GM19468 (cell line): ENCODE measurements at regions not wholly inside any gene's neighbourhood (a gene's known extent, or its start where the extent isn't known, plus 50 kb on each side); places are given as distances from the start of the nearest gene placed in this dataset.
"Not testable (repeated sequence)": the region's sequence is repeated elsewhere in the genome, so short reads cannot be mapped to it uniquely, and the experiment has no call there.

Source experiments
- ATAC-seq: cut with Tn5 transposase; IDR thresholded peaks from one replicate; pipeline ENCODE4 v1.9.1; 2021; ENCODE audit warnings: mild to moderate bottlenecking, moderate library complexity, moderate number of reproducible peaks; ENCODE audit not compliant: unreplicated experiment; ENCODE audit errors: extremely low read depth

GRCh38 chr1:113185463-113186104, 112.6 kb downstream of the LRIG2 start:
- ATAC-seq: peak; percentile 86

- ATAC-seq: no peak
Measured at GRCh38 chr1:113190078-113190477, 117.1 kb downstream of the LRIG2 start.

- ATAC-seq: no peak
Measured at GRCh38 chr1:113190930-113191329, 117.9 kb downstream of the LRIG2 start.

- no peak for ATAC-seq
Measured at GRCh38 chr1:113191579-113192076, 118.6 kb downstream of the LRIG2 start.

GRCh38 chr1:113192242-113192641, 119.2 kb downstream of the LRIG2 start:
- ATAC-seq: no peak

- ATAC-seq: no peak
Measured at GRCh38 chr1:113192980-113193379, 120.0 kb downstream of the LRIG2 start.

GRCh38 chr1:113194846-113195830, 122.1 kb downstream of the LRIG2 start:
- no peak for ATAC-seq

GRCh38 chr1:113197719-113198330, 124.8 kb downstream of the LRIG2 start:
- no peak for ATAC-seq

GRCh38 chr1:113198806-113199205, 125.8 kb downstream of the LRIG2 start:
- ATAC-seq: no peak

- no peak for ATAC-seq
Measured at GRCh38 chr1:113199760-113200455, 126.9 kb downstream of the LRIG2 start.

GRCh38 chr1:113201560-113201959, 128.6 kb downstream of the LRIG2 start:
- ATAC-seq: no peak

GRCh38 chr1:113205980-113206766, 133.2 kb downstream of the LRIG2 start:
- ATAC-seq: no peak

- ATAC-seq: no peak
Measured at GRCh38 chr1:113207019-113207418, 134.0 kb downstream of the LRIG2 start.

- no peak for ATAC-seq
Measured at GRCh38 chr1:113207457-113207856, 134.5 kb downstream of the LRIG2 start.

- ATAC-seq: not testable (repeated sequence)
Measured at GRCh38 chr1:113208425-113208824, 135.4 kb downstream of the LRIG2 start.

GRCh38 chr1:113210248-113210647, 137.2 kb downstream of the LRIG2 start:
- ATAC-seq: no peak

- no peak for ATAC-seq
Measured at GRCh38 chr1:113211467-113211866, 138.5 kb downstream of the LRIG2 start.

- no peak for ATAC-seq
Measured at GRCh38 chr1:113215015-113215414, 142.0 kb downstream of the LRIG2 start.

GRCh38 chr1:113216664-113217063, 143.7 kb downstream of the LRIG2 start:
- no peak for ATAC-seq
